Activated CD8-positive, alpha-beta T cell treated with anti-CD3 and anti-CD28 coated beads for 36 hours (primary cell): ENCODE measurements at regions not wholly inside any gene's neighbourhood (a gene's known extent, or its start where the extent isn't known, plus 50 kb on each side); places are given as distances from the start of the nearest gene placed in this dataset.

Experiments used
- ATAC-seq: fragments of 200-7000 bp; cut with Tn5 transposase; one replicate; pipeline ENCODE4 v1.10.0; 2021; ENCODE audit warnings: mild to moderate bottlenecking, moderate library complexity
- CTCF ChIA-PET: fragments of 350-600 bp; sonication (Branson Sonifier 250); formaldehyde crosslinking; loops from one replicate; lab custom pipeline; 2021; ENCODE audit warnings: antibody characterized with exemption; lab: Charles Lee
- POLR2A ChIA-PET: fragments of 350-600 bp; sonication (Branson Sonifier 250); formaldehyde crosslinking; loops from one replicate; lab custom pipeline; 2021; ENCODE audit warnings: antibody characterized with exemption; lab: Charles Lee
- DNase-seq: peaks from one replicate; pipeline ENCODE4 v3.0.0-alpha.2; 2020
- H3K27ac Mint-ChIP-seq: one replicate; pipeline ENCODE4 v1.8.0; 2021; ENCODE audit warnings: mild to moderate bottlenecking, mixed read lengths
- H3K27me3 Mint-ChIP-seq: one replicate; pipeline ENCODE4 v1.8.0; 2021; ENCODE audit warnings: mixed read lengths
- H3K36me3 Mint-ChIP-seq: one replicate; pipeline ENCODE4 v1.8.0; 2021; ENCODE audit warnings: low read depth, mixed read lengths
- H3K4me1 Mint-ChIP-seq: one replicate; pipeline ENCODE4 v1.8.0; 2021; ENCODE audit warnings: low read depth, mixed read lengths
- H3K4me3 Mint-ChIP-seq: one replicate; pipeline ENCODE4 v1.8.0; 2021; ENCODE audit warnings: mild to moderate bottlenecking, moderate library complexity, mixed read lengths
- H3K9me3 Mint-ChIP-seq: one replicate; pipeline ENCODE4 v1.8.0; 2021; ENCODE audit warnings: mixed read lengths
- CTCF ChIP-seq: fragments of 200-600 bp; IDR thresholded peaks from one replicate; pipeline ENCODE4 v1.8.0; 2022; ENCODE audit warnings: antibody characterized with exemption, mild to moderate bottlenecking
- intact Hi-C: fragments of 100-400 bp; cut with micrococcal nuclease; formaldehyde crosslinking; loops from one replicate; pipeline ENCODE4 v1.10.0; 2022

GRCh38 chr13:91046715-91047327, 300.7 kb upstream of the MIR17HG start:
- Mint-ChIP-seq H3K36me3 (no peaks in the 10 kb centered on the region), H3K4me3 (no peak overlapping the region), H3K27ac (no peak overlapping the region), H3K27me3 (no peaks in the 10 kb centered on the region), H3K4me1 (no peaks in the 10 kb centered on the region), H3K9me3 (peaks cover 3% of the 10 kb centered on the region)
- no peak for TF ChIP-seq CTCF
- DNase-seq: no peak
- CTCF ChIA-PET: no interaction called here
- POLR2A ChIA-PET: no interaction called here
- intact Hi-C loops: no loop called here
- ATAC-seq: no peak

- H3K9me3 Mint-ChIP-seq: peaks cover 3% of the 10 kb centered on the region
- no peak overlapping the region for H3K4me3 Mint-ChIP-seq
- intact Hi-C loops: no loop called here
- ATAC-seq (no peak), DNase-seq (no peak)
- H3K4me1 Mint-ChIP-seq: no peaks in the 10 kb centered on the region
- POLR2A ChIA-PET: no interaction called here
- no peaks in the 10 kb centered on the region for H3K27me3 Mint-ChIP-seq
- H3K36me3 Mint-ChIP-seq: no peaks in the 10 kb centered on the region
- no peak overlapping the region for H3K27ac Mint-ChIP-seq
- CTCF ChIA-PET: no interaction called here
- TF ChIP-seq CTCF: no peak
These were observed 296.5 kb upstream of the MIR17HG start for GRCh38 chr13:91050970-91051369.

GRCh38 chr13:91052876-91053275, 294.6 kb upstream of the MIR17HG start:
- intact Hi-C loops: no loop called here
- ChIA-PET POLR2A (no interaction called here), CTCF (no interaction called here)
- no peaks in the 10 kb centered on the region for H3K36me3 Mint-ChIP-seq
- TF ChIP-seq CTCF: no peak
- H3K4me1 Mint-ChIP-seq: no peaks in the 10 kb centered on the region
- no peak for ATAC-seq
- no peaks in the 10 kb centered on the region for H3K27me3 Mint-ChIP-seq
- no peak for DNase-seq
- peaks cover 3% of the 10 kb centered on the region for H3K9me3 Mint-ChIP-seq
- no peak overlapping the region for H3K27ac Mint-ChIP-seq
- H3K4me3 Mint-ChIP-seq: no peak overlapping the region

- ChIA-PET POLR2A (no interaction called here), CTCF (no interaction called here)
- H3K4me3 Mint-ChIP-seq: no peak overlapping the region
- H3K9me3 Mint-ChIP-seq: peaks cover 3% of the 10 kb centered on the region
- ATAC-seq: no peak
- no peak for DNase-seq
- no peaks in the 10 kb centered on the region for H3K4me1 Mint-ChIP-seq
- H3K27ac Mint-ChIP-seq: no peak overlapping the region
- no peaks in the 10 kb centered on the region for H3K36me3 Mint-ChIP-seq
- H3K27me3 Mint-ChIP-seq: no peaks in the 10 kb centered on the region
- intact Hi-C loops: no loop called here
- no peak for TF ChIP-seq CTCF
These were observed 294.0 kb upstream of the MIR17HG start for GRCh38 chr13:91053318-91054065.

- CTCF ChIA-PET: no interaction called here
- H3K27me3 Mint-ChIP-seq: no peaks in the 10 kb centered on the region
- H3K36me3 Mint-ChIP-seq: no peaks in the 10 kb centered on the region
These were observed 292.6 kb upstream of the MIR17HG start for GRCh38 chr13:91054902-91055301.

More at GRCh38 chr13:91054902-91055301, 292.6 kb upstream of the MIR17HG start:
- ATAC-seq: no peak
- Mint-ChIP-seq H3K9me3 (peaks cover 7% of the 10 kb centered on the region), H3K27ac (no peak overlapping the region), H3K4me1 (no peaks in the 10 kb centered on the region), H3K4me3 (no peak overlapping the region)
- intact Hi-C loops: no loop called here
- no peak for TF ChIP-seq CTCF
- no peak for DNase-seq
- POLR2A ChIA-PET: no interaction called here
